ENCODE measurements at regions not wholly inside any gene's neighbourhood (a gene's known extent, or its start where the extent isn't known, plus 50 kb on each side); places are given as distances from the start of the nearest gene placed in this dataset.
A peak's percentile ranks its signal among the peaks of the same experiment; 100 is the strongest.

DNA sequence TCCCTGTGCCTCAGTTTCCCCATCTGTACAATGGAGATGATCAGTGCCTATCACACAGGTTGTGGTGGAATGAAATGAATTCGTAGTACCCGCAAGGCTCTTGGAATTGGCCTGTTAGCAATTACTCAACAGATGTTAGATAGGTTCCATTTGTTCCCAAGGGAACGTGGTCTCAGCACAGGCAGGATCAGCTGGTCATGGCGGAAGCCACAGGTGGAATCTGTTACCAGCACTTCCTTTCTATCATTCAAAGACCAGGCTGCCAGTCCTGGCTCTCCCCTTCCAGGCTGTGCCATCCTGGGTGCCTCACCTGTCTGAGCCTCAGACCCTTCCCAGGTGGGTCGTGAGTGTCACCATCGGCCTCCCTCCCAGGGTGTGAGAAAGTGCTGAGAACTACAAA lies 61.5 kb downstream of the FBXO2 start (continued):
- TF ChIP-seq ZNF331 (CRISPR knock-in tag; IDR thresholded peaks at IDR 0.05; ENCODE audit: low read depth) (no peak), CREB1 (CRISPR knock-in tag; IDR thresholded peaks at IDR 0.05; ENCODE audit: low read depth) (no peak), STAT1 (IDR thresholded peaks at IDR 0.05; ENCODE audit: unreplicated experiment) (no peak)
- TF ChIP-seq, protein P1, sequence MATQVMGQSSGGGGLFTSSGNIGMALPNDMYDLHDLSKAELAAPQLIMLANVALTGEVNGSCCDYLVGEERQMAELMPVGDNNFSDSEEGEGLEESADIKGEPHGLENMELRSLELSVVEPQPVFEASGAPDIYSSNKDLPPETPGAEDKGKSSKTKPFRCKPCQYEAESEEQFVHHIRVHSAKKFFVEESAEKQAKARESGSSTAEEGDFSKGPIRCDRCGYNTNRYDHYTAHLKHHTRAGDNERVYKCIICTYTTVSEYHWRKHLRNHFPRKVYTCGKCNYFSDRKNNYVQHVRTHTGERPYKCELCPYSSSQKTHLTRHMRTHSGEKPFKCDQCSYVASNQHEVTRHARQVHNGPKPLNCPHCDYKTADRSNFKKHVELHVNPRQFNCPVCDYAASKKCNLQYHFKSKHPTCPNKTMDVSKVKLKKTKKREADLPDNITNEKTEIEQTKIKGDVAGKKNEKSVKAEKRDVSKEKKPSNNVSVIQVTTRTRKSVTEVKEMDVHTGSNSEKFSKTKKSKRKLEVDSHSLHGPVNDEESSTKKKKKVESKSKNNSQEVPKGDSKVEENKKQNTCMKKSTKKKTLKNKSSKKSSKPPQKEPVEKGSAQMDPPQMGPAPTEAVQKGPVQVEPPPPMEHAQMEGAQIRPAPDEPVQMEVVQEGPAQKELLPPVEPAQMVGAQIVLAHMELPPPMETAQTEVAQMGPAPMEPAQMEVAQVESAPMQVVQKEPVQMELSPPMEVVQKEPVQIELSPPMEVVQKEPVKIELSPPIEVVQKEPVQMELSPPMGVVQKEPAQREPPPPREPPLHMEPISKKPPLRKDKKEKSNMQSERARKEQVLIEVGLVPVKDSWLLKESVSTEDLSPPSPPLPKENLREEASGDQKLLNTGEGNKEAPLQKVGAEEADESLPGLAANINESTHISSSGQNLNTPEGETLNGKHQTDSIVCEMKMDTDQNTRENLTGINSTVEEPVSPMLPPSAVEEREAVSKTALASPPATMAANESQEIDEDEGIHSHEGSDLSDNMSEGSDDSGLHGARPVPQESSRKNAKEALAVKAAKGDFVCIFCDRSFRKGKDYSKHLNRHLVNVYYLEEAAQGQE (IDR thresholded peaks at IDR 0.05; ENCODE audit: unreplicated experiment): no peak

DNA sequence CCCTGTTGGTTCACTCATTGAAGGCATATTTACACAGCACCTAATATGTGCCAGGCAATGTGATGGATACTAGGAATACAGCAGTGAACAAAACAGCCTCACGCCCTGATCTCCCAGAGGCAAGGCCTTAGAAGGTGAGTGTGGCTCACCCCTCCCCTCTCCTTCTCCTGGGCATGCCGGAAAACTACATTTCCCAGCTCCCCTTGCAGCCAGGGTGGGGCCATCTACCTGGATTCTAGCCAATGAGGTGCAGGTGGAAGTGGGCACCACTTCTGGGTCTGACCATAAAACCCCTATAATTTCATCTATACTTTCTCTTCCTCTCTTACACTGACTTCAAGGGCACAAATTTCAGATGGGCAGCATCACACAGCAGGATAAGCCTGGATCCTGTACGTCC lies 63.8 kb downstream of the FBXO2 start:
- Histone ChIP-seq H3K79me2 (replicated peaks; ENCODE audit: insufficient read depth) (no peaks in the 10 kb centered on the region), H3K9me2 (ENCODE audit: insufficient read depth) (no peaks in the 10 kb centered on the region), H3K4me1 (ENCODE audit: insufficient read depth) (peaks cover 6% of the 10 kb centered on the region), H3K4me3 (0 out of 2 replicates have a peak overlapping the region, but pooled peaks have one; percentile 26), H3F3A (replicated peaks; ENCODE audit: low read depth) (peaks cover 2% of the 10 kb centered on the region; the same call in 1 of the 2 replicates), H3K27ac (ENCODE audit: low read depth) (no peak overlapping the region), H4K20me1 (replicated peaks; ENCODE audit: insufficient read depth) (no peaks in the 10 kb centered on the region), H3K4me2 (no peak overlapping the region), H2AFZ (peak overlapping the region; percentile 98; the same call in 1 of the 2 replicates), H3K27me3 (ENCODE audit: insufficient read depth) (no peaks in the 10 kb centered on the region), H3K36me3 (ENCODE audit: insufficient read depth) (no peaks in the 10 kb centered on the region)
- TF ChIP-seq CREB1 (CRISPR knock-in tag; IDR thresholded peaks at IDR 0.05; ENCODE audit: low read depth): peak; percentile 28; the same call in 1 of the 2 replicates
- TF ChIP-seq, protein P2, sequence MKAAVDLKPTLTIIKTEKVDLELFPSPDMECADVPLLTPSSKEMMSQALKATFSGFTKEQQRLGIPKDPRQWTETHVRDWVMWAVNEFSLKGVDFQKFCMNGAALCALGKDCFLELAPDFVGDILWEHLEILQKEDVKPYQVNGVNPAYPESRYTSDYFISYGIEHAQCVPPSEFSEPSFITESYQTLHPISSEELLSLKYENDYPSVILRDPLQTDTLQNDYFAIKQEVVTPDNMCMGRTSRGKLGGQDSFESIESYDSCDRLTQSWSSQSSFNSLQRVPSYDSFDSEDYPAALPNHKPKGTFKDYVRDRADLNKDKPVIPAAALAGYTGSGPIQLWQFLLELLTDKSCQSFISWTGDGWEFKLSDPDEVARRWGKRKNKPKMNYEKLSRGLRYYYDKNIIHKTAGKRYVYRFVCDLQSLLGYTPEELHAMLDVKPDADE (IDR thresholded peaks at IDR 0.05): peak; percentile 85; the same call in 1 of the 2 replicates
- TF ChIP-seq, protein P1 (IDR thresholded peaks at IDR 0.05; ENCODE audit: unreplicated experiment): no peak
- H3K4me3 Mint-ChIP-seq: 0 out of 3 replicates have a peak overlapping the region, but pooled peaks have one; percentile 8
- peak; percentile 83 for DNase-seq (ENCODE audit: low spot score)
- H3K4me1 Mint-ChIP-seq: peaks cover 15% of the 10 kb centered on the region
- H3K9me3 Mint-ChIP-seq: no peaks in the 10 kb centered on the region
- no peaks in the 10 kb centered on the region for H3K36me3 Mint-ChIP-seq (ENCODE audit: low read depth)
- peaks cover 5% of the 10 kb centered on the region for H3K27me3 Mint-ChIP-seq (ENCODE audit: insufficient read depth, low read depth, poor library complexity)
- ATAC-seq: peak; percentile 91
- no peak overlapping the region for H3K27ac Mint-ChIP-seq
